CD4-positive, CD25-positive, alpha-beta regulatory T cell (primary cell): ENCODE measurements at regions not wholly inside any gene's neighbourhood (a gene's known extent, or its start where the extent isn't known, plus 50 kb on each side); places are given as distances from the start of the nearest gene placed in this dataset.

Experiments used
- ATAC-seq, 2 donors: fragments of 150-1000 bp; cut with Tn5 transposase; one replicate each; pipeline ENCODE4 v1.10.0; 2021; ENCODE audit warnings: low read depth in 2 of 2, moderate number of reproducible peaks in 2 of 2, moderate library complexity in 1 of 2
- DNase-seq, 3 donors: peaks; one replicate each; pipeline versions ENCODE4 v3.0.0 to v3.0.0-alpha.2; 2012 to 2022; ENCODE audit warnings: mixed read lengths in 1 of 3
- H3K27ac ChIP-seq: one replicate; pipeline ENCODE4 v1.7.0; 2013; ENCODE audit warnings: mild to moderate bottlenecking, low read length; ENCODE audit not compliant: insufficient read depth, poor library complexity, severe bottlenecking
- H3K27me3 ChIP-seq: one replicate; pipeline ENCODE4 v1.7.0; 2013; ENCODE audit warnings: low read length; ENCODE audit not compliant: control insufficient read depth, insufficient read depth
- H3K36me3 ChIP-seq: one replicate; pipeline ENCODE4 v1.7.0; 2013; ENCODE audit warnings: mild to moderate bottlenecking, low read length, moderate library complexity; ENCODE audit not compliant: control insufficient read depth, insufficient read depth
- H3K4me1 ChIP-seq: 2 replicates; pipeline ENCODE4 v1.7.0; 2013; ENCODE audit warnings: mild to moderate bottlenecking, low read length; ENCODE audit not compliant: insufficient read depth, control insufficient read depth, poor library complexity, severe bottlenecking
- H3K4me3 ChIP-seq: one replicate; pipeline ENCODE4 v1.7.0; 2013; ENCODE audit warnings: low read depth, mild to moderate bottlenecking, low read length, moderate library complexity
- H3K9me3 ChIP-seq, 2 experiments: 1 replicate in 1 of 2; 2 replicates in 1 of 2; pipeline ENCODE4 v1.7.0; 2013; ENCODE audit warnings: low read length in 2 of 2, mild to moderate bottlenecking in 1 of 2, moderate library complexity in 1 of 2; ENCODE audit not compliant: control insufficient read depth in 2 of 2
- H3K27ac Mint-ChIP-seq, 3 donors: one replicate each; pipeline ENCODE4 v1.8.0; 2020 to 2022; ENCODE audit warnings: mild to moderate bottlenecking in 3 of 3, mixed read lengths in 3 of 3, moderate library complexity in 2 of 3
- H3K27me3 Mint-ChIP-seq: one replicate; pipeline ENCODE4 v1.8.0; 2022; ENCODE audit warnings: mild to moderate bottlenecking, mixed read lengths
- H3K36me3 Mint-ChIP-seq: one replicate; pipeline ENCODE4 v1.8.0; 2020; ENCODE audit warnings: mixed read lengths
- H3K4me1 Mint-ChIP-seq, 4 donors: one replicate each; pipeline ENCODE4 v1.8.0; 2020 to 2022; ENCODE audit warnings: mixed read lengths in 4 of 4, mild to moderate bottlenecking in 1 of 4
- H3K4me3 Mint-ChIP-seq, 4 donors: one replicate each; pipeline ENCODE4 v1.8.0; 2020 to 2022; ENCODE audit warnings: mild to moderate bottlenecking in 4 of 4, mixed read lengths in 4 of 4, moderate library complexity in 3 of 4
- H3K9me3 Mint-ChIP-seq, 7 donors: one replicate each; pipeline ENCODE4 v1.8.0; 2020 to 2022; ENCODE audit warnings: mixed read lengths in 7 of 7, mild to moderate bottlenecking in 3 of 7, moderate library complexity in 2 of 7

DNA sequence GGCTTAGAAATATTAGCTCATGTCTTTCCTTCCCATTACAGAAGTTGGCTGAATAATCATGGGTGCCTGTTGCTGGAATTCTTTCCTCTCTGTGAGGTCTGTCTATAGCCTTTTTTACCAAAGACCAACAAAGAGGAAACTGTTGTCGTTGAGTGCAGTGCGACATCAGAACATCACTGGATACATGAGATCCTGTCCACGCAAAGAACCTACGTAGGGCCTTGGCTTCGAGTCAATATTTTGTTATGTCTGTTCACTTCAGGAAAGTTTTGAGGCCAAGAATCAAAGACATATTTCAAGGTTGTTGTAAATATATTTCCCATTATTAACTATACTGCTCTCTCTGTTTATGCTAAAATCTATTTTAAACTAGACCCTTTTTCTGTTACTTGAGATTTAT is 101.5 kb upstream of the IL12A start:
- Mint-ChIP-seq H3K27me3 (peaks cover 21% of the 10 kb centered on the region), H3K36me3 (no peaks in the 10 kb centered on the region), H3K27ac (no peak overlapping the region), H3K4me3 (no peak overlapping the region), H3K9me3 (peaks cover 0 to 3% (median 0%) of the 10 kb centered on the region in 7 donors), H3K4me1 (peaks cover 0 to 1% (median 0%) of the 10 kb centered on the region in 4 donors)
- Histone ChIP-seq H3K4me1 (no peaks in the 10 kb centered on the region), H3K27me3 (peaks cover 2% of the 10 kb centered on the region), H3K36me3 (no peaks in the 10 kb centered on the region), H3K9me3 (no peaks in the 10 kb centered on the region), H3K4me3 (no peak overlapping the region), H3K27ac (no peak overlapping the region)
- DNase-seq (no peak), ATAC-seq (no peak)

DNA sequence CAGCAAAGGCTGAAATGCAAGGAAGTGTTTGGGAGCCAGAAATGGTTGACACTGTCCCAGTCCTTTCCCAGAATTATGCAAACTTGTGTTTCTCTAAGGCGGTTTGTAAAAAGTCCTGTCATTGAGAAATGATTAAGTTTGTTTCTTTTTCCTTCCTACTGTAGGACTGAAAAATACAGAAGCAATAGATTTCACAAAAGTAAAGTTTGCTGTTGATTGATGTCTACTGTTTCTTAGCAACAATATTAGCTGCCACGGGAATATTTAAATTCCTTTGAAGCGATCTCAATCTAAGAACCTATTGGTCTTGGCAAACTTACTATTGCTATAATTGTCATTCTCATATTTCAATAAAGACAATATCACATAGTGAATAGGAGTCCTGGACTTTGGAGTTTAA is 100.7 kb upstream of the IL12A start:
- Histone ChIP-seq H3K27ac (no peak overlapping the region), H3K36me3 (no peaks in the 10 kb centered on the region), H3K27me3 (peaks cover 2% of the 10 kb centered on the region), H3K4me1 (no peaks in the 10 kb centered on the region), H3K9me3 (no peaks in the 10 kb centered on the region), H3K4me3 (no peak overlapping the region)
- no peak overlapping the region for H3K4me3 Mint-ChIP-seq
- H3K9me3 Mint-ChIP-seq: peaks cover 0 to 3% (median 0%) of the 10 kb centered on the region in 7 donors
- H3K27ac Mint-ChIP-seq: no peak overlapping the region
- H3K4me1 Mint-ChIP-seq: peaks cover 0 to 1% (median 0%) of the 10 kb centered on the region in 4 donors
- H3K36me3 Mint-ChIP-seq: no peaks in the 10 kb centered on the region
- no peak for ATAC-seq
- DNase-seq: no peak
- H3K27me3 Mint-ChIP-seq: peaks cover 21% of the 10 kb centered on the region

DNA sequence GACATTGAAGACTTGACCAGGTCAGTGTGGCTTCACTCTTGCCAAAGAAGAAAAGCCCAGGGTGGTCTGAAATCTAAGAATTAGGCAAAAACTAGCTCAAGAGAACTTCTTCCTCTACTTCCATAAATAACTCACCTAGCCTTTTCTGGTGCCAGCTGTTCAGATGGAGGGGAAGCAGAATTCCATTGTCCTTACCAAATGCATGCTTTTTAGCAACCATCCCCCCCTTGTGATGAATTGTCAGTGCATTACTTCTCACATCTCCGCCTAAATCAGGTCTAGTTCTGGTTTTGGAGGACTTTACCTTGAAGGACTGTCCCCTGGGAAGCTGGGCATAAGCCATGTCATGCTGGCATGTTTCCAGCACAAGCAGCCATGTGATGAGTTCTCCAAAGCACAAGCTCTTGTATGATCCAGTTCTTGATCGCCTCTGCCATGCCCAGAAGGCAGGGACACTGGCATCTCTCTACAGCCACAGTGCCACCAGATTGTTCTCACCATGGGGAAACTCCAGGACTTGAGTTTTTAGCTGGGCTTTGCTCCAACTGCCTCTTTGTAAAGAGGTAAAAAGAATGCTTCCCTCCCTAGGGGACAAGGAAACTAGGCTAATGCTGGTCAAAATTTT is 96.4 kb upstream of the IL12A start:
- DNase-seq: no peak
- no peak for ATAC-seq
- Histone ChIP-seq H3K4me1 (no peaks in the 10 kb centered on the region), H3K27ac (no peak overlapping the region), H3K36me3 (no peaks in the 10 kb centered on the region), H3K4me3 (no peak overlapping the region), H3K9me3 (no peaks in the 10 kb centered on the region), H3K27me3 (peaks cover 11% of the 10 kb centered on the region)
- H3K4me1 Mint-ChIP-seq: no peaks in the 10 kb centered on the region
- H3K9me3 Mint-ChIP-seq: peaks cover 0 to 3% (median 0%) of the 10 kb centered on the region in 7 donors
- H3K27ac Mint-ChIP-seq: peak overlapping the region in 1 of 3 donors; percentile 66
- H3K4me3 Mint-ChIP-seq: no peak overlapping the region
- H3K36me3 Mint-ChIP-seq: no peaks in the 10 kb centered on the region
- H3K27me3 Mint-ChIP-seq: peaks cover 31% of the 10 kb centered on the region

DNA sequence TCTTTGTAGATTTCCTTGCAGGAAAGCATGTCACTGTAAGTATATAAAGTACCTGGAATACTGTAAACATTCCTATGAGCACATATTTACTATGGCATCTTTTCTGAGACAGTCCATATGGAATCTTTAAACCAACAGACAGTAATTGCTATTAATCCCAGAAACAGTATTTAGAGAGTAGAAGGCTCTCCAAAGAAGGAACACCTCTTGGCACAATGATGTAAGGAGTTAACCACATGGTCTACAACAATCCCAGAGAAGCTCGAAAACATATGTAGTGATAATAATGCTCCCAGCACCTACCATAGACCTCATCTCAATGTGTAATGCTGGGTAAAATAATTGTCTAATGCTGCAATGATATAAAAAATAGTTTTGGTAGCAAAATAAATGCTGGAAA is 95.8 kb upstream of the IL12A start:
- DNase-seq (no peak), ATAC-seq (no peak)
- peaks cover 31% of the 10 kb centered on the region for H3K27me3 Mint-ChIP-seq
- Histone ChIP-seq H3K9me3 (no peaks in the 10 kb centered on the region), H3K36me3 (no peaks in the 10 kb centered on the region), H3K27me3 (peaks cover 13% of the 10 kb centered on the region), H3K27ac (no peak overlapping the region), H3K4me1 (no peaks in the 10 kb centered on the region), H3K4me3 (no peak overlapping the region)
- no peaks in the 10 kb centered on the region for H3K4me1 Mint-ChIP-seq
- no peak overlapping the region for H3K4me3 Mint-ChIP-seq
- peaks cover 0 to 3% (median 0%) of the 10 kb centered on the region in 7 donors for H3K9me3 Mint-ChIP-seq
- H3K36me3 Mint-ChIP-seq: no peaks in the 10 kb centered on the region
- H3K27ac Mint-ChIP-seq: no peak overlapping the region

DNA sequence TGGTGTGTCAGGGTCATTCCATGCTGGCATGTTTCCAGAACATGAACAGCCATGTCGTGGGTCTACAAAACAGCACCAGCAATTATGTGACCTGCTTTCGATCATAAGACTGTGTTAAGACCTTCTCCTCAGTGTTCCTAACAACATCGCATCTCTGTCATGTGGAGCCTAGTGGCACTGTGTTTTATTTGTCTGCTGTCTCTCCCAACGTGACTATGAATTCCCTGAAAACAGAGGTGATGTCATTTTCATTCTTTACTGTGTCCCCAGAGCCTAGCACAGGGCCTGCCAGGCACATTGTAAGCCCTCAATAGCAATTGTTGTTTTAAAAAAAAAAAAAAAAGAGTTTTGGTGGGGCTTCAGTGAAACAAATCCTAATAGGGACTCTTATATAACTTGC is 94.2 kb upstream of the IL12A start:
- no peaks in the 10 kb centered on the region for H3K4me1 Mint-ChIP-seq
- H3K27ac Mint-ChIP-seq: no peak overlapping the region
- no peaks in the 10 kb centered on the region for H3K36me3 ChIP-seq
- H3K27ac ChIP-seq: no peak overlapping the region
- H3K9me3 Mint-ChIP-seq: peaks cover 0 to 1% (median 0%) of the 10 kb centered on the region in 7 donors
- no peak for DNase-seq
- no peak overlapping the region for H3K4me3 Mint-ChIP-seq
- H3K27me3 ChIP-seq: peaks cover 13% of the 10 kb centered on the region
- no peak for ATAC-seq
- H3K36me3 Mint-ChIP-seq: no peaks in the 10 kb centered on the region
- no peaks in the 10 kb centered on the region for H3K4me1 ChIP-seq
- H3K4me3 ChIP-seq: no peak overlapping the region
- peaks cover 33% of the 10 kb centered on the region for H3K27me3 Mint-ChIP-seq
- no peaks in the 10 kb centered on the region for H3K9me3 ChIP-seq

DNA sequence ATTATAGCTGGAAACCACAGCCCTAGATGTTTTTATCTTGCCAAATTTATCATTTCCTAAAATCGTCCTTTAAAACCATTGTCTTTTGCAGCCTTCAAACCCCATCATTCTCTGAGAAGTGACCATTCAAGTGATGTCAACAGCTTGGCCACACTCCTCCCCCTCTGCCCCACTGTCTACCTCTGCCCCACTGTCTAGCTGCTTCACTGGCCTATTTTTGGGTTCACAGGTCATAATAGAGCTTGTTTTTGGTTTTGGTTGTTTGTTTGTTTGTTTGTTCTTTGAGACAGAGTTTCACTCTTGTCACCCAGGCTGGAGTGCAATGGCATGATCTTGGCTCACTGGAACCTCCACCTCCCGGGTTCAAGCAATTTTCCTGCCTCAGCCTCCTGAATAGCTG is 93.2 kb upstream of the IL12A start:
- Histone ChIP-seq H3K36me3 (no peaks in the 10 kb centered on the region), H3K27ac (no peak overlapping the region), H3K4me1 (no peaks in the 10 kb centered on the region), H3K27me3 (peaks cover 17% of the 10 kb centered on the region), H3K4me3 (no peak overlapping the region), H3K9me3 (no peaks in the 10 kb centered on the region)
- H3K4me3 Mint-ChIP-seq: no peak overlapping the region
- H3K27ac Mint-ChIP-seq: no peak overlapping the region
- peaks cover 36% of the 10 kb centered on the region for H3K27me3 Mint-ChIP-seq
- H3K4me1 Mint-ChIP-seq: no peaks in the 10 kb centered on the region
- DNase-seq: no peak
- no peaks in the 10 kb centered on the region for H3K36me3 Mint-ChIP-seq
- no peak for ATAC-seq
- no peaks in the 10 kb centered on the region for H3K9me3 Mint-ChIP-seq

DNA sequence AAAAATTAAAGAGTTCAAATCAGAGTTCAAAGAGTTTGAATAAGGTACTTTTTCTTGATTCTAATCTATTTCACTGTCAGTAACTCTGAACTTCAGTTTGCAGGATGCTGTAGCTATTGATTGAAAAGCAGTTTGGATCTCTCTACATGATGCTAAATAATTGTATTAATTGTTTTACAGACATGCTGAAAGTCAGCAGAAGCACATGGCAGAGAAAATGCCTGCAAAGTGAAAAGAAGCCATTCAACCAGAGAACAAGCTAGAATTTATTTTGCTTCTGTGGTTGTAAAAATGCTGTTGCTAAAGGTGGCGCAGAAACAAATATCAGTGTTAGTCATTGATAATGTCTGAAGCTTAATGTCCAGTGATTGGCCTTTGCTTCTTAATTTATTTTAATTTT is 92.1 kb upstream of the IL12A start:
- Histone ChIP-seq H3K27me3 (peaks cover 19% of the 10 kb centered on the region), H3K4me3 (no peak overlapping the region), H3K36me3 (no peaks in the 10 kb centered on the region), H3K27ac (no peak overlapping the region), H3K9me3 (no peaks in the 10 kb centered on the region), H3K4me1 (no peaks in the 10 kb centered on the region)
- ATAC-seq: no peak
- H3K27me3 Mint-ChIP-seq: peaks cover 31% of the 10 kb centered on the region
- no peaks in the 10 kb centered on the region for H3K4me1 Mint-ChIP-seq
- no peak for DNase-seq
- H3K27ac Mint-ChIP-seq: no peak overlapping the region
- H3K4me3 Mint-ChIP-seq: no peak overlapping the region
- peaks cover 0 to 3% (median 0%) of the 10 kb centered on the region in 7 donors for H3K9me3 Mint-ChIP-seq
- no peaks in the 10 kb centered on the region for H3K36me3 Mint-ChIP-seq

DNA sequence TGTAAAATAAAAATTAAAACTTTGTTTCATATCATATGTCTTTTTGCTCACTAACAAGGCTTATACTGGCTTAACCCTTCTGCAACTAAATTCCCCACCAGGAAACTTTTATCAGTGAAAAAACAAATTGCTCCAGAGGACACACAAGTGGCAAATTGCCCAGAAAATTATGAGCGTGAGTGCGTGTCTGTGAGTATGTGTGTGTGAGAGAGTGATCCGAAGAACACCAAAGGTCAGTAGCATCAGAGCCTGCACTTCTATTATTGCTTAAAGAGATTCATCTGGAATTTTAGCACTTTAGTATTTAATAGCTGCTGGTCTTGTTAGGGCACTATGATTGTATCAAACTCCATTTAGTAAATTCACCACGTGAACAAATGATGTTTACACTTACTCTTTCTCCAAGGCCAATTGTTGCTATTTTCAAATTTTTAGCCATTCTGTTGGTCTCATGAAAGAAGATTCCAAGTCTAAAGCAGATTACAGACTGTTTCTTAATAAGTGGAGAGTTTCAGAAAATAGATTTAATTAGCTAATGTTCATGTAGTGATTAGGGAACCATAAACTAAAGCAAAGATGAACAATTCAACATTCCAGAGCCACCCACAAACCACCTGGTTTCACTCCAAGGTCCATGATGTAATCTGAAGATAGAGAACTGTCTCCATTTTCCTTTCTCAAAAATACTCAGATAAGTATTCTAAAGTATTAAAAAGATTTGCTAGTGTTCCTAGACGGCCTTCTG is 91.1 kb upstream of the IL12A start:
- H3K27me3 Mint-ChIP-seq: peaks cover 27% of the 10 kb centered on the region

More for the DNA sequence above, 91.1 kb upstream of the IL12A start:
- no peaks in the 10 kb centered on the region for H3K4me1 ChIP-seq
- H3K27ac ChIP-seq: no peak overlapping the region
- no peaks in the 10 kb centered on the region for H3K4me1 Mint-ChIP-seq
- no peak overlapping the region for H3K4me3 ChIP-seq
- no peaks in the 10 kb centered on the region for H3K36me3 ChIP-seq
- H3K9me3 ChIP-seq: no peaks in the 10 kb centered on the region
- ATAC-seq (no peak), DNase-seq (no peak)
- no peak overlapping the region for H3K27ac Mint-ChIP-seq
- H3K9me3 Mint-ChIP-seq: peaks cover 0 to 3% (median 0%) of the 10 kb centered on the region in 7 donors
- H3K4me3 Mint-ChIP-seq: no peak overlapping the region
- peaks cover 19% of the 10 kb centered on the region for H3K27me3 ChIP-seq
- no peaks in the 10 kb centered on the region for H3K36me3 Mint-ChIP-seq
